ENCODE measurements at regions not wholly inside any gene's neighbourhood (a gene's known extent, or its start where the extent isn't known, plus 50 kb on each side); places are given as distances from the start of the nearest gene placed in this dataset.

GRCh38 chr5:3221432-3221831, 374.2 kb upstream of the IRX1 start:
- no peak for DNase-seq (ENCODE audit: low read depth)

- no peak for DNase-seq (ENCODE audit: low read depth)
Measured at GRCh38 chr5:3220638-3221288, 374.9 kb upstream of the IRX1 start.

GRCh38 chr5:3220201-3220600, 375.4 kb upstream of the IRX1 start:
- no peak for DNase-seq (ENCODE audit: low read depth)

GRCh38 chr5:3218916-3219650, 376.5 kb upstream of the IRX1 start:
- no peak for DNase-seq (ENCODE audit: low read depth)

GRCh38 chr5:3217771-3218495, 377.7 kb upstream of the IRX1 start:
- DNase-seq (ENCODE audit: low read depth) = no peak

GRCh38 chr5:3217114-3217513, 378.5 kb upstream of the IRX1 start:
- no peak for DNase-seq (ENCODE audit: low read depth)

GRCh38 chr5:3216386-3216785, 379.2 kb upstream of the IRX1 start:
- no peak for DNase-seq (ENCODE audit: low read depth)

GRCh38 chr5:3214838-3215374, 380.7 kb upstream of the IRX1 start:
- no peak for DNase-seq (ENCODE audit: low read depth)

GRCh38 chr5:3214396-3214795, 381.2 kb upstream of the IRX1 start:
- DNase-seq (ENCODE audit: low read depth) = no peak

GRCh38 chr5:3212869-3213268, 382.8 kb upstream of the IRX1 start:
- DNase-seq (ENCODE audit: low read depth) = no peak

GRCh38 chr5:3210531-3210930, 385.1 kb upstream of the IRX1 start:
- DNase-seq (ENCODE audit: low read depth) = no peak

GRCh38 chr5:3209918-3210317, 385.7 kb upstream of the IRX1 start:
- DNase-seq (ENCODE audit: low read depth) = no peak

- DNase-seq (ENCODE audit: low read depth) = no peak
Measured at GRCh38 chr5:3202570-3202969, 393.1 kb upstream of the IRX1 start.

GRCh38 chr5:3201941-3202340, 393.7 kb upstream of the IRX1 start:
- DNase-seq (ENCODE audit: low read depth) = no peak

GRCh38 chr5:3201121-3201520, 394.5 kb upstream of the IRX1 start:
- no peak for DNase-seq (ENCODE audit: low read depth)

GRCh38 chr5:3199962-3200755, 395.5 kb upstream of the IRX1 start:
- no peak for DNase-seq (ENCODE audit: low read depth)

- no peak for DNase-seq (ENCODE audit: low read depth)
Measured at GRCh38 chr5:3198074-3198449, 397.6 kb upstream of the IRX1 start.

- DNase-seq (ENCODE audit: low read depth) = no peak
Measured at GRCh38 chr5:3197304-3198073, 398.1 kb upstream of the IRX1 start.

GRCh38 chr5:3195994-3196393, 399.6 kb upstream of the IRX1 start:
- DNase-seq (ENCODE audit: low read depth) = no peak

GRCh38 chr5:3194684-3195083, 400.9 kb upstream of the IRX1 start:
- DNase-seq (ENCODE audit: low read depth) = no peak

- DNase-seq (ENCODE audit: low read depth) = no peak
Measured at GRCh38 chr5:3194271-3194670, 401.4 kb upstream of the IRX1 start.
